B cell (primary cell): ENCODE measurements at regions not wholly inside any gene's neighbourhood (a gene's known extent, or its start where the extent isn't known, plus 50 kb on each side); places are given as distances from the start of the nearest gene placed in this dataset.
"Not testable (repeated sequence)": the region's sequence is repeated elsewhere in the genome, so short reads cannot be mapped to it uniquely, and the experiment has no call there.

ENCODE experiments used
- ATAC-seq: fragments of 200-7000 bp; cut with Tn5 transposase; one replicate; pipeline ENCODE4 v1.10.0; 2021; ENCODE audit warnings: low read depth, mild to moderate bottlenecking, moderate number of reproducible peaks, moderate library complexity
- CTCF ChIA-PET: fragments of 350-600 bp; sonication (Branson Sonifier 250); formaldehyde crosslinking; loops from one replicate; lab custom pipeline; 2021; ENCODE audit warnings: antibody characterized with exemption, inconsistent platforms; lab: Charles Lee
- POLR2A ChIA-PET: fragments of 350-600 bp; sonication (Branson Sonifier 250); formaldehyde crosslinking; loops from one replicate; lab custom pipeline; 2021; ENCODE audit warnings: antibody characterized with exemption; lab: Charles Lee
- DNase-seq: peaks from one replicate; pipeline ENCODE4 v3.0.0; 2013
- H2AFZ ChIP-seq: 2 replicates; pipeline ENCODE4 v1.6.1; 2012; ENCODE audit warnings: mild to moderate bottlenecking, low read depth, low read length; ENCODE audit not compliant: insufficient read depth, poor library complexity, severe bottlenecking
- H3K27ac ChIP-seq, 2 donors: 1 replicate in 1 of 2; 2 replicates in 1 of 2; pipeline ENCODE4 v1.5.1; 2012 to 2013; ENCODE audit warnings: low read length in 2 of 2, mild to moderate bottlenecking in 2 of 2, moderate library complexity in 1 of 2
- H3K27me3 ChIP-seq, 4 experiments: fragments of 200-600 bp in 1 of 4; sonication (generic) in 1 of 4; replicated peaks in 1 of 4; 1 replicate in 2 of 4; 2 replicates in 2 of 4; pipeline versions ENCODE4 v1.6.1 to v1.7.0; 2013 to 2016; ENCODE audit warnings: low read length in 3 of 4, mild to moderate bottlenecking in 2 of 4, mixed read lengths in 1 of 4, moderate library complexity in 1 of 4; ENCODE audit not compliant: insufficient read depth in 4 of 4, control insufficient read depth in 3 of 4; ENCODE audit errors: control extremely low read depth in 1 of 4
- H3K36me3 ChIP-seq, 2 experiments: replicated peaks in 1 of 2; 1 replicate in 1 of 2; 2 replicates in 1 of 2; pipeline versions ENCODE4 v1.6.1 to v1.7.1; 2013; ENCODE audit warnings: low read length in 1 of 2; ENCODE audit not compliant: insufficient read depth in 2 of 2, control insufficient read depth in 1 of 2; ENCODE audit errors: control extremely low read depth in 1 of 2, extremely low read depth in 1 of 2
- H3K4me1 ChIP-seq, 2 donors: fragments of 200-600 bp in 1 of 2; sonication (generic) in 1 of 2; 1 replicate in 1 of 2; 2 replicates in 1 of 2; pipeline versions ENCODE4 v1.5.1 to v1.6.1; 2013 to 2017; ENCODE audit warnings: low read length in 2 of 2; ENCODE audit not compliant: control insufficient read depth in 2 of 2, insufficient read depth in 2 of 2
- H3K4me2 ChIP-seq: replicated peaks from 2 replicates; pipeline ENCODE3; 2012; ENCODE audit warnings: mild to moderate bottlenecking, low read depth, low read length; ENCODE audit not compliant: poor library complexity, severe bottlenecking
- H3K4me3 ChIP-seq, 5 experiments: fragments of 200-600 bp in 1 of 5; sonication (generic) in 1 of 5; 1 replicate in 3 of 5; 2 replicates in 2 of 5; pipeline versions ENCODE4 v1.5.1 to v1.7.0; 2011 to 2016; ENCODE audit warnings: low read length in 4 of 5, mild to moderate bottlenecking in 4 of 5, low read depth in 2 of 5, control low read depth in 1 of 5, moderate library complexity in 1 of 5; ENCODE audit not compliant: insufficient read depth in 1 of 5; ENCODE audit errors: control extremely low read depth in 1 of 5, extremely low read depth in 1 of 5
- H3K79me2 ChIP-seq: fragments of 200-600 bp; sonication (generic); one replicate; pipeline ENCODE4 v1.6.0; 2016; ENCODE audit warnings: low read length; ENCODE audit not compliant: control insufficient read depth, insufficient read depth
- H3K9ac ChIP-seq: fragments of 200-600 bp; sonication (generic); 2 replicates; pipeline ENCODE4 v1.6.1; 2017; ENCODE audit warnings: mild to moderate bottlenecking, low read length, moderate library complexity
- H3K9me3 ChIP-seq, 3 donors: one replicate each; pipeline versions ENCODE4 v1.6.1 to v1.7.1; 2013; ENCODE audit warnings: low read length in 2 of 3; ENCODE audit not compliant: control insufficient read depth in 2 of 3, insufficient read depth in 1 of 3; ENCODE audit errors: control extremely low read depth in 1 of 3
- H4K20me1 ChIP-seq: 2 replicates; pipeline ENCODE4 v1.6.0; 2012; ENCODE audit warnings: mild to moderate bottlenecking, low read length; ENCODE audit not compliant: insufficient read depth, control insufficient read depth, poor library complexity, severe bottlenecking
- H3K27ac Mint-ChIP-seq: one replicate; pipeline ENCODE4 v1.8.0; 2021; ENCODE audit warnings: mixed read lengths
- H3K27me3 Mint-ChIP-seq: one replicate; pipeline ENCODE4 v1.8.0; 2021; ENCODE audit warnings: mixed read lengths
- H3K4me1 Mint-ChIP-seq: one replicate; pipeline ENCODE4 v1.8.0; 2021; ENCODE audit warnings: mixed read lengths
- H3K4me3 Mint-ChIP-seq: one replicate; pipeline ENCODE4 v1.8.0; 2021; ENCODE audit warnings: mixed read lengths
- H3K9me3 Mint-ChIP-seq: one replicate; pipeline ENCODE4 v1.8.0; 2022; ENCODE audit warnings: mixed read lengths; ENCODE audit not compliant: insufficient read depth
- WGBS: methylation state at CpG from one replicate; pipeline ENCODE4 v1.1.5; 2013; ENCODE audit warnings: missing lambda C conversion rate; ENCODE audit not compliant: insufficient coverage; 5-methylcytosine and 5-hydroxymethylcytosine counted together
- intact Hi-C: fragments of 100-400 bp; cut with micrococcal nuclease; formaldehyde crosslinking; loops from one replicate; pipeline ENCODE4 v1.10.0; 2022

GRCh38 chr21:9652819-9653218 lies 868.6 kb upstream of the TPTE start:
- H2AFZ ChIP-seq, H3K4me3 Mint-ChIP-seq, H3K36me3 ChIP-seq, intact Hi-C loops, H4K20me1 ChIP-seq, H3K9ac ChIP-seq, H3K27me3 ChIP-seq, H3K4me1 ChIP-seq, CTCF ChIA-PET, DNase-seq, POLR2A ChIA-PET, H3K27ac Mint-ChIP-seq, H3K4me2 ChIP-seq, H3K4me1 Mint-ChIP-seq, H3K27ac ChIP-seq, ATAC-seq, H3K79me2 ChIP-seq, H3K27me3 Mint-ChIP-seq, H3K9me3 Mint-ChIP-seq, H3K4me3 ChIP-seq, H3K9me3 ChIP-seq: not testable (repeated sequence)
- no CpG with 5 or more reads among the region's 2 CpGs for WGBS

- POLR2A ChIA-PET, H4K20me1 ChIP-seq, H3K4me3 ChIP-seq, H3K4me2 ChIP-seq, H3K27me3 ChIP-seq, CTCF ChIA-PET, H3K4me3 Mint-ChIP-seq, H3K9ac ChIP-seq, H3K27ac Mint-ChIP-seq, H3K4me1 Mint-ChIP-seq, ATAC-seq, H3K36me3 ChIP-seq, intact Hi-C loops, H3K79me2 ChIP-seq, H3K27me3 Mint-ChIP-seq, H3K4me1 ChIP-seq, H3K27ac ChIP-seq, DNase-seq, H2AFZ ChIP-seq: not testable (repeated sequence)
- H3K9me3 ChIP-seq, result peaks cover 0 to 11% (median 3%) of the 10 kb centered on the region in 3 donors
- WGBS, result 95% methylated on average over 4 of the region's 4 CpGs
- H3K9me3 Mint-ChIP-seq, result peaks cover 12% of the 10 kb centered on the region
Observed at GRCh38 chr21:9655221-9655620, 866.2 kb upstream of the TPTE start.

- H3K4me3 ChIP-seq, ATAC-seq, H3K36me3 ChIP-seq, H3K27me3 Mint-ChIP-seq, POLR2A ChIA-PET, H3K4me2 ChIP-seq, H3K9me3 ChIP-seq, H3K4me1 ChIP-seq, H3K79me2 ChIP-seq, H3K27ac ChIP-seq, DNase-seq, H3K9ac ChIP-seq, intact Hi-C loops, CTCF ChIA-PET, H3K4me1 Mint-ChIP-seq, H3K27me3 ChIP-seq, H4K20me1 ChIP-seq, H3K4me3 Mint-ChIP-seq, H2AFZ ChIP-seq, H3K27ac Mint-ChIP-seq: not testable (repeated sequence)
- WGBS, result 73% methylated on average over 3 of the region's 4 CpGs
- H3K9me3 Mint-ChIP-seq, result peaks cover 12% of the 10 kb centered on the region
Observed at GRCh38 chr21:9656455-9656854, 864.9 kb upstream of the TPTE start.

- H3K27me3 Mint-ChIP-seq, POLR2A ChIA-PET, H3K9ac ChIP-seq, ATAC-seq, H3K4me1 ChIP-seq, CTCF ChIA-PET, H3K27ac ChIP-seq, H3K27ac Mint-ChIP-seq, H3K27me3 ChIP-seq, H3K4me3 ChIP-seq, H3K79me2 ChIP-seq, H2AFZ ChIP-seq, H4K20me1 ChIP-seq, H3K36me3 ChIP-seq, H3K4me3 Mint-ChIP-seq, H3K4me2 ChIP-seq, DNase-seq, H3K4me1 Mint-ChIP-seq, H3K9me3 ChIP-seq, intact Hi-C loops: not testable (repeated sequence)
- H3K9me3 Mint-ChIP-seq, result peaks cover 11% of the 10 kb centered on the region
- 74% methylated on average over 5 of the region's 5 CpGs for WGBS
Observed at GRCh38 chr21:9657779-9658178, 863.6 kb upstream of the TPTE start.
